ENCODE measurements at regions not wholly inside any gene's neighbourhood (a gene's known extent, or its start where the extent isn't known, plus 50 kb on each side); places are given as distances from the start of the nearest gene placed in this dataset.
"Not testable (repeated sequence)": the region's sequence is repeated elsewhere in the genome, so short reads cannot be mapped to it uniquely, and the experiment has no call there.

- ATAC-seq (ENCODE audit: low FRiP score); H3K4me3 ChIP-seq (ENCODE audit: low read length in 2 of 2); H3K36me3 ChIP-seq (ENCODE audit: control insufficient read depth in 1 of 2, insufficient read depth in 2 of 2, low read length in 1 of 2); H3K4me1 ChIP-seq (ENCODE audit: control insufficient read depth in 1 of 2, insufficient read depth in 2 of 2, low read length in 2 of 2); intact Hi-C loops (cut with DNase I); DNase-seq; H3K9me3 ChIP-seq (ENCODE audit: control insufficient read depth, low read length); H3K27me3 ChIP-seq (ENCODE audit: control insufficient read depth in 1 of 2, insufficient read depth in 2 of 2, low read length in 1 of 2); H3K27ac ChIP-seq (ENCODE audit: low read depth in 1 of 2, low read length in 2 of 2): not testable (repeated sequence)
- WGBS, 2 donors, result 71 to 76% methylated on average over 6 of the region's 6 CpGs
Observed at GRCh38 chr18:14940106-14940505, 192.1 kb downstream of the ANKRD30B start.

GRCh38 chr18:14940735-14941134 is 192.8 kb downstream of the ANKRD30B start:
- WGBS, 2 donors, result 46 to 48% methylated on average over 2 of the region's 2 CpGs
- Histone ChIP-seq H3K27me3 (ENCODE audit: control insufficient read depth in 1 of 2, insufficient read depth in 2 of 2, low read length in 1 of 2) (no peaks in the 10 kb centered on the region), H3K27ac (ENCODE audit: low read depth in 1 of 2, low read length in 2 of 2) (no peak overlapping the region), H3K4me1 (ENCODE audit: control insufficient read depth in 1 of 2, insufficient read depth in 2 of 2, low read length in 2 of 2) (no peaks in the 10 kb centered on the region), H3K4me3 (ENCODE audit: low read length in 2 of 2) (no peak overlapping the region), H3K9me3 (ENCODE audit: control insufficient read depth, low read length) (no peaks in the 10 kb centered on the region), H3K36me3 (ENCODE audit: control insufficient read depth in 1 of 2, insufficient read depth in 2 of 2, low read length in 1 of 2) (no peaks in the 10 kb centered on the region)
- ATAC-seq (ENCODE audit: low FRiP score) (no peak), DNase-seq (no peak)
- intact Hi-C loops (cut with DNase I), result no loop called here

GRCh38 chr18:14941256-14941655 is 193.3 kb downstream of the ANKRD30B start:
- ATAC-seq (ENCODE audit: low FRiP score) (no peak), DNase-seq (no peak)
- H3K27ac ChIP-seq (ENCODE audit: low read depth in 1 of 2, low read length in 2 of 2), result no peak overlapping the region
- H3K4me1 ChIP-seq (ENCODE audit: control insufficient read depth in 1 of 2, insufficient read depth in 2 of 2, low read length in 2 of 2), result no peaks in the 10 kb centered on the region
- H3K27me3 ChIP-seq (ENCODE audit: control insufficient read depth in 1 of 2, insufficient read depth in 2 of 2, low read length in 1 of 2), result no peaks in the 10 kb centered on the region
- no peak overlapping the region for H3K4me3 ChIP-seq (ENCODE audit: low read length in 2 of 2)
- intact Hi-C loops (cut with DNase I), result no loop called here
- 64 to 66% methylated on average over 5 of the region's 5 CpGs for WGBS, 2 donors
- H3K36me3 ChIP-seq (ENCODE audit: control insufficient read depth in 1 of 2, insufficient read depth in 2 of 2, low read length in 1 of 2), result no peaks in the 10 kb centered on the region
- H3K9me3 ChIP-seq (ENCODE audit: control insufficient read depth, low read length), result no peaks in the 10 kb centered on the region

- DNase-seq (no peak), ATAC-seq (ENCODE audit: low FRiP score) (no peak)
- no peaks in the 10 kb centered on the region for H3K9me3 ChIP-seq (ENCODE audit: control insufficient read depth, low read length)
- no peak overlapping the region for H3K4me3 ChIP-seq (ENCODE audit: low read length in 2 of 2)
- WGBS, 2 donors, result 39 to 41% methylated on average over 3 of the region's 3 CpGs
- intact Hi-C loops (cut with DNase I), result no loop called here
- H3K27ac ChIP-seq (ENCODE audit: low read depth in 1 of 2, low read length in 2 of 2), result no peak overlapping the region
- no peaks in the 10 kb centered on the region for H3K4me1 ChIP-seq (ENCODE audit: control insufficient read depth in 1 of 2, insufficient read depth in 2 of 2, low read length in 2 of 2)
- H3K36me3 ChIP-seq (ENCODE audit: control insufficient read depth in 1 of 2, insufficient read depth in 2 of 2, low read length in 1 of 2), result no peaks in the 10 kb centered on the region
- no peaks in the 10 kb centered on the region for H3K27me3 ChIP-seq (ENCODE audit: control insufficient read depth in 1 of 2, insufficient read depth in 2 of 2, low read length in 1 of 2)
Observed at GRCh38 chr18:14941792-14942191, 193.8 kb downstream of the ANKRD30B start.

GRCh38 chr18:14942275-14942674 is 194.3 kb downstream of the ANKRD30B start:
- H3K36me3 ChIP-seq (ENCODE audit: control insufficient read depth in 1 of 2, insufficient read depth in 2 of 2, low read length in 1 of 2), result no peaks in the 10 kb centered on the region
- no peak for DNase-seq
- no peak overlapping the region for H3K27ac ChIP-seq (ENCODE audit: low read depth in 1 of 2, low read length in 2 of 2)
- H3K4me3 ChIP-seq (ENCODE audit: low read length in 2 of 2), result no peak overlapping the region
- no peaks in the 10 kb centered on the region for H3K9me3 ChIP-seq (ENCODE audit: control insufficient read depth, low read length)
- intact Hi-C loops (cut with DNase I), result no loop called here
- WGBS, 2 donors, result 82 to 87% methylated on average over 7 of the region's 7 CpGs
- H3K27me3 ChIP-seq (ENCODE audit: control insufficient read depth in 1 of 2, insufficient read depth in 2 of 2, low read length in 1 of 2), result no peaks in the 10 kb centered on the region
- no peak for ATAC-seq (ENCODE audit: low FRiP score)
- H3K4me1 ChIP-seq (ENCODE audit: control insufficient read depth in 1 of 2, insufficient read depth in 2 of 2, low read length in 2 of 2), result no peaks in the 10 kb centered on the region

- Histone ChIP-seq H3K27me3 (ENCODE audit: control insufficient read depth in 1 of 2, insufficient read depth in 2 of 2, low read length in 1 of 2) (no peaks in the 10 kb centered on the region), H3K27ac (ENCODE audit: low read depth in 1 of 2, low read length in 2 of 2) (no peak overlapping the region), H3K4me3 (ENCODE audit: low read length in 2 of 2) (no peak overlapping the region), H3K9me3 (ENCODE audit: control insufficient read depth, low read length) (no peaks in the 10 kb centered on the region), H3K36me3 (ENCODE audit: control insufficient read depth in 1 of 2, insufficient read depth in 2 of 2, low read length in 1 of 2) (no peaks in the 10 kb centered on the region), H3K4me1 (ENCODE audit: control insufficient read depth in 1 of 2, insufficient read depth in 2 of 2, low read length in 2 of 2) (no peaks in the 10 kb centered on the region)
- WGBS, 2 donors, result 93 to 97% methylated on average over 9 of the region's 9 CpGs
- intact Hi-C loops (cut with DNase I), result no loop called here
- ATAC-seq (ENCODE audit: low FRiP score) (no peak), DNase-seq (no peak)
Observed at GRCh38 chr18:14943486-14943885, 195.5 kb downstream of the ANKRD30B start.

- Histone ChIP-seq H3K4me1 (ENCODE audit: control insufficient read depth in 1 of 2, insufficient read depth in 2 of 2, low read length in 2 of 2) (no peaks in the 10 kb centered on the region), H3K4me3 (ENCODE audit: low read length in 2 of 2) (no peak overlapping the region), H3K36me3 (ENCODE audit: control insufficient read depth in 1 of 2, insufficient read depth in 2 of 2, low read length in 1 of 2) (no peaks in the 10 kb centered on the region), H3K27me3 (ENCODE audit: control insufficient read depth in 1 of 2, insufficient read depth in 2 of 2, low read length in 1 of 2) (no peaks in the 10 kb centered on the region), H3K9me3 (ENCODE audit: control insufficient read depth, low read length) (no peaks in the 10 kb centered on the region), H3K27ac (ENCODE audit: low read depth in 1 of 2, low read length in 2 of 2) (no peak overlapping the region)
- intact Hi-C loops (cut with DNase I), result no loop called here
- DNase-seq (no peak), ATAC-seq (ENCODE audit: low FRiP score) (no peak)
- WGBS, 2 donors, result 75 to 78% methylated on average over 17 of the region's 17 CpGs
Observed at GRCh38 chr18:14943967-14944636, 196.1 kb downstream of the ANKRD30B start.

- Histone ChIP-seq H3K4me3 (ENCODE audit: low read length in 2 of 2) (no peak overlapping the region), H3K27me3 (ENCODE audit: control insufficient read depth in 1 of 2, insufficient read depth in 2 of 2, low read length in 1 of 2) (no peaks in the 10 kb centered on the region), H3K9me3 (ENCODE audit: control insufficient read depth, low read length) (no peaks in the 10 kb centered on the region), H3K27ac (ENCODE audit: low read depth in 1 of 2, low read length in 2 of 2) (no peak overlapping the region), H3K4me1 (ENCODE audit: control insufficient read depth in 1 of 2, insufficient read depth in 2 of 2, low read length in 2 of 2) (no peaks in the 10 kb centered on the region), H3K36me3 (ENCODE audit: control insufficient read depth in 1 of 2, insufficient read depth in 2 of 2, low read length in 1 of 2) (no peaks in the 10 kb centered on the region)
- ATAC-seq (ENCODE audit: low FRiP score), result no peak
- 71 to 75% methylated on average over 7 of the region's 7 CpGs for WGBS, 2 donors
- intact Hi-C loops (cut with DNase I), result no loop called here
- DNase-seq, result no peak
Observed at GRCh38 chr18:14944838-14945237, 196.9 kb downstream of the ANKRD30B start.

- DNase-seq, result no peak
- Histone ChIP-seq H3K27ac (ENCODE audit: low read depth in 1 of 2, low read length in 2 of 2) (no peak overlapping the region), H3K27me3 (ENCODE audit: control insufficient read depth in 1 of 2, insufficient read depth in 2 of 2, low read length in 1 of 2) (no peaks in the 10 kb centered on the region), H3K36me3 (ENCODE audit: control insufficient read depth in 1 of 2, insufficient read depth in 2 of 2, low read length in 1 of 2) (no peaks in the 10 kb centered on the region), H3K4me1 (ENCODE audit: control insufficient read depth in 1 of 2, insufficient read depth in 2 of 2, low read length in 2 of 2) (no peaks in the 10 kb centered on the region), H3K9me3 (ENCODE audit: control insufficient read depth, low read length) (no peaks in the 10 kb centered on the region), H3K4me3 (ENCODE audit: low read length in 2 of 2) (no peak overlapping the region)
- intact Hi-C loops (cut with DNase I), result no loop called here
- ATAC-seq (ENCODE audit: low FRiP score), result no peak
- WGBS, 2 donors, result 81 to 84% methylated on average over 4 of the region's 4 CpGs
Observed at GRCh38 chr18:14945286-14945685, 197.3 kb downstream of the ANKRD30B start.

All from aorta (tissue), 5 donors.